ENCODE measurements at regions not wholly inside any gene's neighbourhood (a gene's known extent, or its start where the extent isn't known, plus 50 kb on each side); places are given as distances from the start of the nearest gene placed in this dataset.
"Not testable (repeated sequence)": the region's sequence is repeated elsewhere in the genome, so short reads cannot be mapped to it uniquely, and the experiment has no call there.

DNA sequence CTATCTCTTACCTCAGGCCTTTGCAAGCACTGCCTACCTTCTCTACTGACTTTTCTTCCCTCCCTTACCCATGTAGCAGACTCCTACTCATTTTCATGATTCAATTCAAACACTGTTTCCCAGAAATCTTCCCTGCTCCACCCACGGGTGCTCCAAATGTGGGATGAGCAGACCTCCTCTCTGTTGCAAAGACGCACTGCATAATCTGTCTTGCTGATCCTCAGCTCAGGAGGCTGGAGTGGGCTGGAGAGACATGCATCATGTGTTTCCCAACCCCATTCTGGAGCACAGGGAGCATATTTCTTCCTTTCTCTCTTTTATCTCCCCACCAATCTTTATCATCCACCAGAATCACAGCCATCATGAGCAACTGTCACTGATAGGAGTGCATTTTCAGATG is 459.9 kb upstream of the NFIA start:
- TF ChIP-seq, protein P1, sequence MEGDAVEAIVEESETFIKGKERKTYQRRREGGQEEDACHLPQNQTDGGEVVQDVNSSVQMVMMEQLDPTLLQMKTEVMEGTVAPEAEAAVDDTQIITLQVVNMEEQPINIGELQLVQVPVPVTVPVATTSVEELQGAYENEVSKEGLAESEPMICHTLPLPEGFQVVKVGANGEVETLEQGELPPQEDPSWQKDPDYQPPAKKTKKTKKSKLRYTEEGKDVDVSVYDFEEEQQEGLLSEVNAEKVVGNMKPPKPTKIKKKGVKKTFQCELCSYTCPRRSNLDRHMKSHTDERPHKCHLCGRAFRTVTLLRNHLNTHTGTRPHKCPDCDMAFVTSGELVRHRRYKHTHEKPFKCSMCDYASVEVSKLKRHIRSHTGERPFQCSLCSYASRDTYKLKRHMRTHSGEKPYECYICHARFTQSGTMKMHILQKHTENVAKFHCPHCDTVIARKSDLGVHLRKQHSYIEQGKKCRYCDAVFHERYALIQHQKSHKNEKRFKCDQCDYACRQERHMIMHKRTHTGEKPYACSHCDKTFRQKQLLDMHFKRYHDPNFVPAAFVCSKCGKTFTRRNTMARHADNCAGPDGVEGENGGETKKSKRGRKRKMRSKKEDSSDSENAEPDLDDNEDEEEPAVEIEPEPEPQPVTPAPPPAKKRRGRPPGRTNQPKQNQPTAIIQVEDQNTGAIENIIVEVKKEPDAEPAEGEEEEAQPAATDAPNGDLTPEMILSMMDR (IDR thresholded peaks at IDR 0.05), result no peak
- H3K9me3 ChIP-seq, result no peaks in the 10 kb centered on the region
- intact Hi-C loops (cut with DNase I), result no loop called here
- H3K27me3 ChIP-seq, result no peaks in the 10 kb centered on the region
- no peak for DNase-seq
- no peak for ATAC-seq
- H3K4me1 ChIP-seq, result no peaks in the 10 kb centered on the region
- H3K36me3 ChIP-seq, result no peaks in the 10 kb centered on the region
- H3K4me3 ChIP-seq, result no peak overlapping the region
- H3K27ac ChIP-seq, result no peak overlapping the region

DNA sequence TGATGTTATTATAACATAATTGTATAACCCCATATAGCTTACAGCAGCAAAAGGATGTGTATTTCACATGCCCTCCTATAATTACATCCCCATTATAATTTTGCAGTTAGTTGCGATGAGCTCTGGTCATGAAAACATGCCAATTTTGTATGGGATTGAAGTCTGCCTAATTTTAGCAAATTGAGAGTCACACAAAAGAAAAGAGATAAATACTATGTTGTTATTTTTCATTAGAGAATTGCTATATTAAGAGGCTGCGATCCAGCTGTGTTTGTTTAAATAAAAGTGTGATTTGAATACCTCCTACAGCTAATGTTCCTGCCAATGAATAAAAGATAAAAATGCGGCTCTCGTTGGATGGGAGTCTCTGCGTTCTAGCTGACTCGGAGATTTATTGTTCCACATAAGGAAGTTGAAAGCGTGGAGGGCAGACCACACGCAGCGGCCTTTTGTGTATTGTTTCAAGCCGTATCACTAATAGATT is 461.0 kb upstream of the NFIA start:
- Histone ChIP-seq H3K9me3 (no peaks in the 10 kb centered on the region), H3K27me3 (no peaks in the 10 kb centered on the region), H3K4me3 (no peak overlapping the region), H3K4me1 (no peaks in the 10 kb centered on the region), H3K36me3 (no peaks in the 10 kb centered on the region), H3K27ac (no peak overlapping the region)
- intact Hi-C loops (cut with DNase I), result no loop called here
- ATAC-seq, result no peak
- TF ChIP-seq, protein P1 (IDR thresholded peaks at IDR 0.05), result no peak
- DNase-seq, result no peak

DNA sequence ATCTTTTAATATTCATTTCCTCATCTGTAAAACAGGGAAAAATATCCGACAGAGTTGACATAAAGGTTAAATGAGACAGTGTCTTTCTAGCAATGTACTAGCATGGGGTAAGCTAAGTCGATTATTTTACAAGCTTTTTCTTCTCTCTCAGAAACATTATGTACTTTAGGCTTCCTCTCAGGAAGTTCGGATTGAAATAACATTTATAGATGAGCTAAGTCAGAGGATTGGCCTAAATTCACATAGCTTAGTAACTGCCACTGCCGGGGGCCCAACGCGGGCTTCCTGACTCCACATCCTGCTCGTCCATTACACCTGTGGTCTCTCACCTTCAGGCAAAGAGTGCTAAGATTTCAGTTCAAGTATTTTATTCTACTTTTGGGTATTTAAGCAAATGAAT is 462.3 kb upstream of the NFIA start:
- intact Hi-C loops (cut with DNase I), result no loop called here
- no peaks in the 10 kb centered on the region for H3K36me3 ChIP-seq
- H3K27me3 ChIP-seq, result no peaks in the 10 kb centered on the region
- ATAC-seq, result no peak
- no peaks in the 10 kb centered on the region for H3K9me3 ChIP-seq
- no peak overlapping the region for H3K27ac ChIP-seq
- TF ChIP-seq, protein P1 (IDR thresholded peaks at IDR 0.05), result no peak
- no peak for DNase-seq
- H3K4me1 ChIP-seq, result no peaks in the 10 kb centered on the region
- H3K4me3 ChIP-seq, result no peak overlapping the region

DNA sequence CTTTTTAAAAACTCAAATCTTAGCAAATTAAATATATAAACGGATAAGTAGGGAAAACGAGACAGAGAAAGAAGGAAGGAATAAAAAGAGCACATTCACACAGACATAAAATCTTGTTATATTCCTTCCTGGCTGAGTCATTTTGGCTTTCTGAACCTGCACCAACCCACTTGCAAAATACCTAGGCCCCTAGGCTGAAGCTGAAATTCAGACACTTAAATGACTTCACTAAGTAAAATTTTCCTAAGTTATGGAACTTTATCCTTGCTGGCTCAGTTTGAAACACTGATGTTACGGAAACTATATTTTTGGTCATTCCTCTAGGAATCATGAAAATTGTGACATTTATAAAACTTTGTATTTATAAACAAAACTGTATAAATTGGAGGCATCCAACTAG is 462.8 kb upstream of the NFIA start:
- ATAC-seq, result no peak
- no peak overlapping the region for H3K4me3 ChIP-seq

DNA sequence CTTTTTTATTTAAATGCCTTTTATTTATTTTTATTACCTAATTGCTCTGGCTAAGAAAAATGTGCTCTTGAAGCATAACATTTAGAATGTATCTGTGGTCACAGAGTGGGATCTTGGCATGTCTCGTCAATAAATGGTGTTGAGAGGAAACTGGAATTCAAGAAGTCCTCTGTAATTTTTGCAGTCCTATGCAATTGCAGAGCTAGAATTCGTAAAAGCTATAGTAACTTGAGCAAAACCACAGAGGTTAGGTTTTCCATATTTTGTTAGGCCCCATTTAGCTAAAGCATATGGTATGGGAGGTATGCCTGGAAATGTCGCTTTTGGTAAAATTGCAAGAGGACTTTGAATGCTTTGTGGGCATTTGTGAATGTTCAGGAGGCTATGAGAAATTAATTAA is 466.7 kb upstream of the NFIA start:
- H3K4me3 ChIP-seq, result no peak overlapping the region
- DNase-seq, result no peak
- no peak for ATAC-seq
- H3K9me3 ChIP-seq, result no peaks in the 10 kb centered on the region
- TF ChIP-seq, protein P1 (IDR thresholded peaks at IDR 0.05), result no peak
- no peaks in the 10 kb centered on the region for H3K36me3 ChIP-seq
- H3K27me3 ChIP-seq, result no peaks in the 10 kb centered on the region
- no peak overlapping the region for H3K27ac ChIP-seq
- no peaks in the 10 kb centered on the region for H3K4me1 ChIP-seq
- intact Hi-C loops (cut with DNase I), result no loop called here

More for the DNA sequence above, 462.8 kb upstream of the NFIA start:
- TF ChIP-seq, protein P1 (IDR thresholded peaks at IDR 0.05), result no peak
- H3K27ac ChIP-seq, result no peak overlapping the region
- H3K36me3 ChIP-seq, result no peaks in the 10 kb centered on the region
- H3K9me3 ChIP-seq, result no peaks in the 10 kb centered on the region
- no peaks in the 10 kb centered on the region for H3K27me3 ChIP-seq
- intact Hi-C loops (cut with DNase I), result no loop called here
- H3K4me1 ChIP-seq, result no peaks in the 10 kb centered on the region
- DNase-seq, result no peak

DNA sequence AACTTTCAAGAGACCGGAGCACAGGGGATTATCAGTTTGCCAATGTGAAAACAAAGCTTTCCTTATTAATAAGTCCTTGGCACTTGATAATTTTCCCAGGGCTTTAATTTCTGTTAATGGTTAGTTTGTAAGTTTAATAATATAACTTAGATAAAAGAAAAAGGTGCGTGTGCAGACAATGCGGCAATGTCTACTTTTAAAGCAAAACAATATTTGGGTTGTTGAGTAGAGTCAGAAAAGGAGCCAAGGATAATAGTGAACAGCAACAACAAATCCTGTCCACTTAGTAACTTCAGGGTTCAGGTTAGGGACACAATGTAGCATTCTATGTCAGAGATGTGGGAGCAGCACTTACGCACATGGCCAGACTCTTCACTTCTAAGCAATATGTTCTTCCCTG is 469.6 kb upstream of the NFIA start:
- TF ChIP-seq, protein P1 (IDR thresholded peaks at IDR 0.05), result no peak
- ATAC-seq (no peak), DNase-seq (no peak)
- H3K36me3 ChIP-seq, result no peaks in the 10 kb centered on the region
- H3K9me3 ChIP-seq, result no peaks in the 10 kb centered on the region
- no peak overlapping the region for H3K27ac ChIP-seq
- intact Hi-C loops (cut with DNase I), result no loop called here
- H3K27me3 ChIP-seq, result no peaks in the 10 kb centered on the region
- H3K4me3 ChIP-seq, result no peak overlapping the region
- no peaks in the 10 kb centered on the region for H3K4me1 ChIP-seq

DNA sequence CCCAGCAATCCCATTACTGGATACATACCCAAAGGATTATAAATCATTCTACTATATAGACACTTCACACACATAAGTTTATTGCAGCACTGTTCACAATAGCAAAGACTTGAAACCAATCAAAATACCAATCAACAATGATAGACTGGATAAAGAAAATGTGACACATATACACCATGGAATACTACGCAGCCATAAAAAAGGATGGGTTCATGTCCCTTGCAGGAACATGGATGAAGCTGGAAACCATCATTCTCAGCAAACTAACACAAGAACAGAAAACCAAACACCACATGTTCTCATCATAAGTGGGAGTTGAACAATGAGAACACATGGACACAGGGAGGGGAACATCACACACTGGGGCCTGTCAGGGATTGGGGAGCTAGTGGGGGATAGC is 475.4 kb upstream of the NFIA start:
- H3K27ac ChIP-seq; ATAC-seq; DNase-seq; H3K4me3 ChIP-seq; H3K4me1 ChIP-seq; H3K36me3 ChIP-seq; H3K27me3 ChIP-seq; H3K9me3 ChIP-seq; intact Hi-C loops (cut with DNase I): not testable (repeated sequence)
